A673 (cell line): ENCODE measurements at regions not wholly inside any gene's neighbourhood (a gene's known extent, or its start where the extent isn't known, plus 50 kb on each side); places are given as distances from the start of the nearest gene placed in this dataset.

Experiments
- BruUV-seq: library from RNA; stranded (reverse); fragments of 400-500 nt; replicated peaks from 2 replicates; lab custom pipeline; 2021; lab: Mats Ljungman, UMichigan
- CTCF ChIA-PET: fragments of 300-600 bp; sonication (Branson Sonifier 250); formaldehyde crosslinking; loops from one replicate; lab custom pipeline; 2022; ENCODE audit warnings: antibody characterized with exemption; lab: Charles Lee
- POLR2A ChIA-PET: fragments of 300-600 bp; sonication (Branson Sonifier 250); formaldehyde crosslinking; loops from one replicate; lab custom pipeline; 2022; ENCODE audit warnings: antibody characterized with exemption; ENCODE audit not compliant: low non-redundant PET; lab: Charles Lee
- DNase-seq: peaks from one replicate; pipeline ENCODE4 v3.0.0-alpha.2; 2015; ENCODE audit warnings: low spot score
- H3K27ac ChIP-seq: fragments of 200-600 bp; sonication (generic); 2 replicates; pipeline ENCODE4 v1.5.1; 2016; ENCODE audit warnings: mixed run types, low read depth, mild to moderate bottlenecking, mixed read lengths, antibody characterized with exemption, low read length; ENCODE audit not compliant: poor library complexity, severe bottlenecking
- H3K27me3 ChIP-seq: fragments of 200-600 bp; sonication (generic); replicated peaks from 2 replicates; pipeline ENCODE4 v1.6.1; 2017; ENCODE audit warnings: mixed run types, low read depth, mild to moderate bottlenecking, mixed read lengths, antibody characterized with exemption, low read length; ENCODE audit not compliant: insufficient read depth, poor library complexity
- H3K36me3 ChIP-seq: fragments of 200-600 bp; sonication (generic); 2 replicates; pipeline ENCODE4 v1.6.1; 2016; ENCODE audit warnings: mixed run types, mild to moderate bottlenecking, mixed read lengths, antibody characterized with exemption, low read length; ENCODE audit not compliant: insufficient read depth, poor library complexity, severe bottlenecking
- H3K4me1 ChIP-seq: fragments of 200-600 bp; sonication (generic); 2 replicates; pipeline ENCODE4 v1.6.1; 2017; ENCODE audit warnings: mixed run types, mild to moderate bottlenecking, mixed read lengths, antibody characterized with exemption, low read length; ENCODE audit not compliant: insufficient read depth, poor library complexity, severe bottlenecking
- H3K4me3 ChIP-seq: fragments of 200-600 bp; sonication (generic); 2 replicates; pipeline ENCODE4 v1.5.1; 2016; ENCODE audit warnings: low read depth, mixed run types, mild to moderate bottlenecking, mixed read lengths, low read length; ENCODE audit not compliant: poor library complexity, severe bottlenecking
- H3K9me3 ChIP-seq: fragments of 200-600 bp; sonication (generic); 2 replicates; pipeline ENCODE4 v1.6.1; 2016; ENCODE audit warnings: mixed run types, low read depth, mild to moderate bottlenecking, mixed read lengths, antibody characterized with exemption, low read length; ENCODE audit not compliant: poor library complexity, severe bottlenecking
- EZH2 ChIP-seq: fragments of 200-600 bp; sonication (generic); IDR thresholded peaks from 2 replicates; pipeline ENCODE4 v1.6.1; 2017; ENCODE audit warnings: borderline replicate concordance, low read depth, mild to moderate bottlenecking, mixed read lengths, antibody characterized with exemption, low read length; ENCODE audit not compliant: poor library complexity, severe bottlenecking
- intact Hi-C: fragments of 100-400 bp; cut with micrococcal nuclease; formaldehyde crosslinking; loops from one replicate; pipeline ENCODE4 v1.10.0; 2022; ENCODE audit not compliant: unreplicated experiment
- TF ChIP-seq, protein P1 (sequence below): fragments of 300-800, 200-600 bp; sonication (generic); conservative IDR thresholded peaks from 2 replicates; pipeline ENCODE4 v1.5.1; 2017; ENCODE audit warnings: low read depth, mild to moderate bottlenecking, antibody characterized with exemption, low read length, moderate library complexity, mixed read lengths

- Histone ChIP-seq H3K36me3 (no peaks in the 10 kb centered on the region), H3K27ac (no peak overlapping the region), H3K4me3 (no peak overlapping the region), H3K27me3 (peaks cover 36% of the 10 kb centered on the region), H3K4me1 (no peaks in the 10 kb centered on the region), H3K9me3 (no peaks in the 10 kb centered on the region)
- ChIA-PET CTCF (no interaction called here), POLR2A (no interaction called here)
- intact Hi-C loops, result no loop called here
- DNase-seq, result no peak
- TF ChIP-seq, protein P1, sequence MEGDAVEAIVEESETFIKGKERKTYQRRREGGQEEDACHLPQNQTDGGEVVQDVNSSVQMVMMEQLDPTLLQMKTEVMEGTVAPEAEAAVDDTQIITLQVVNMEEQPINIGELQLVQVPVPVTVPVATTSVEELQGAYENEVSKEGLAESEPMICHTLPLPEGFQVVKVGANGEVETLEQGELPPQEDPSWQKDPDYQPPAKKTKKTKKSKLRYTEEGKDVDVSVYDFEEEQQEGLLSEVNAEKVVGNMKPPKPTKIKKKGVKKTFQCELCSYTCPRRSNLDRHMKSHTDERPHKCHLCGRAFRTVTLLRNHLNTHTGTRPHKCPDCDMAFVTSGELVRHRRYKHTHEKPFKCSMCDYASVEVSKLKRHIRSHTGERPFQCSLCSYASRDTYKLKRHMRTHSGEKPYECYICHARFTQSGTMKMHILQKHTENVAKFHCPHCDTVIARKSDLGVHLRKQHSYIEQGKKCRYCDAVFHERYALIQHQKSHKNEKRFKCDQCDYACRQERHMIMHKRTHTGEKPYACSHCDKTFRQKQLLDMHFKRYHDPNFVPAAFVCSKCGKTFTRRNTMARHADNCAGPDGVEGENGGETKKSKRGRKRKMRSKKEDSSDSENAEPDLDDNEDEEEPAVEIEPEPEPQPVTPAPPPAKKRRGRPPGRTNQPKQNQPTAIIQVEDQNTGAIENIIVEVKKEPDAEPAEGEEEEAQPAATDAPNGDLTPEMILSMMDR, result no peak
- TF ChIP-seq EZH2, result no peak
- BruUV-seq, result no TSS peak
Observed at GRCh38 chr22:47291565-47292495, 529.4 kb downstream of the TBC1D22A start.

- DNase-seq, result no peak
- CTCF ChIA-PET, result no interaction called here
- no peak for TF ChIP-seq EZH2
- TF ChIP-seq, protein P1, result no peak
Observed at GRCh38 chr22:47290706-47291430, 528.4 kb downstream of the TBC1D22A start.

DNA sequence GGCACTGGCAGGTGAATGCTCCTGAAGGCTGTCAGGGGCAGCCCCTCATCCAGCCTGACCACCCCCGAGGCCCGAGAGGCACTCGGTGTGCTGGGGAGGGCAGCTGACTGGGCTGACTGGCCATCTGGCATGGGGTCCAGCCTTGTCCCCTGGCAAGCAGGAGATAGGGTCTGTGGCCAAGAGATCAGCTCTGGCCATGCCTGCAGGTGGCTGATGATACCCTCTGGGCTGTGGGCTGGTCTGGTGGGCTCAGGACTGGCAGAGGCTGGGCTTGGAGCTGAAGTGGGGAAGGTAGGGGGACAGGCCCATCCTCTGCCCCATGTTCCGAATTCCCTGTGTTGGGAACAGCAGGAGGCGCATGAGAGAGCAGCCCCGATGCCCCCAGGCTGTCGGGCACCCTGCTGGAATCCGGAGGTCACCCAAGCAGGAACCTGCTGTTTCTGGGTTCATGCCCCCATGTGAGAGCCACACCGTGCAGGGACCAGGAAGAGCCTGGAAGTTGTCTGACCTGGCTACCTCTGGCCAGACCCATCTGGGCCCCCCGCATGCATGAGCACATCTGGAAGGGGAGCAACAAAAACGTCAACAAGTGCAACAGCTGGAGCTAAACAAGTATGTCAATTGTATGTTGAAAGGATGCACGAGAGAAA is 527.0 kb downstream of the TBC1D22A start:
- no peak overlapping the region for H3K27ac ChIP-seq
- TF ChIP-seq, protein P1, result no peak
- TF ChIP-seq EZH2, result no peak
- BruUV-seq, result no TSS peak
- intact Hi-C loops, result no loop called here
- no peak overlapping the region for H3K4me3 ChIP-seq
- no peaks in the 10 kb centered on the region for H3K4me1 ChIP-seq
- POLR2A ChIA-PET, result no interaction called here
- CTCF ChIA-PET, result no interaction called here
- peaks cover 20% of the 10 kb centered on the region for H3K27me3 ChIP-seq
- DNase-seq, result no peak
- no peaks in the 10 kb centered on the region for H3K9me3 ChIP-seq
- H3K36me3 ChIP-seq, result no peaks in the 10 kb centered on the region

More at GRCh38 chr22:47290706-47291430, 528.4 kb downstream of the TBC1D22A start:
- Histone ChIP-seq H3K36me3 (no peaks in the 10 kb centered on the region), H3K4me3 (no peak overlapping the region), H3K9me3 (no peaks in the 10 kb centered on the region), H3K4me1 (no peaks in the 10 kb centered on the region), H3K27ac (no peak overlapping the region), H3K27me3 (peaks cover 28% of the 10 kb centered on the region)
- POLR2A ChIA-PET, result no interaction called here
- no TSS peak for BruUV-seq
- intact Hi-C loops, result no loop called here
